Omental fat pad (tissue), 3 donors: ENCODE measurements at regions not wholly inside any gene's neighbourhood (a gene's known extent, or its start where the extent isn't known, plus 50 kb on each side); places are given as distances from the start of the nearest gene placed in this dataset.

Experiments used
- ATAC-seq: fragments of 150-250 bp; one replicate; pipeline ENCODE4 v1.9.1; 2016; ENCODE audit warnings: mild to moderate bottlenecking, moderate library complexity; ENCODE audit not compliant: low FRiP score
- DNase-seq: peaks from one replicate; pipeline ENCODE4 v3.0.0-alpha.2; 2019; ENCODE audit warnings: low spot score
- TF ChIP-seq, protein P1 (sequence below), 3 donors: fragments of 450-650 bp; IDR thresholded peaks; one replicate each; pipeline ENCODE4 v1.5.1; 2016 to 2017; ENCODE audit warnings: antibody characterized with exemption in 3 of 3, mild to moderate bottlenecking in 3 of 3, moderate library complexity in 2 of 3

DNA sequence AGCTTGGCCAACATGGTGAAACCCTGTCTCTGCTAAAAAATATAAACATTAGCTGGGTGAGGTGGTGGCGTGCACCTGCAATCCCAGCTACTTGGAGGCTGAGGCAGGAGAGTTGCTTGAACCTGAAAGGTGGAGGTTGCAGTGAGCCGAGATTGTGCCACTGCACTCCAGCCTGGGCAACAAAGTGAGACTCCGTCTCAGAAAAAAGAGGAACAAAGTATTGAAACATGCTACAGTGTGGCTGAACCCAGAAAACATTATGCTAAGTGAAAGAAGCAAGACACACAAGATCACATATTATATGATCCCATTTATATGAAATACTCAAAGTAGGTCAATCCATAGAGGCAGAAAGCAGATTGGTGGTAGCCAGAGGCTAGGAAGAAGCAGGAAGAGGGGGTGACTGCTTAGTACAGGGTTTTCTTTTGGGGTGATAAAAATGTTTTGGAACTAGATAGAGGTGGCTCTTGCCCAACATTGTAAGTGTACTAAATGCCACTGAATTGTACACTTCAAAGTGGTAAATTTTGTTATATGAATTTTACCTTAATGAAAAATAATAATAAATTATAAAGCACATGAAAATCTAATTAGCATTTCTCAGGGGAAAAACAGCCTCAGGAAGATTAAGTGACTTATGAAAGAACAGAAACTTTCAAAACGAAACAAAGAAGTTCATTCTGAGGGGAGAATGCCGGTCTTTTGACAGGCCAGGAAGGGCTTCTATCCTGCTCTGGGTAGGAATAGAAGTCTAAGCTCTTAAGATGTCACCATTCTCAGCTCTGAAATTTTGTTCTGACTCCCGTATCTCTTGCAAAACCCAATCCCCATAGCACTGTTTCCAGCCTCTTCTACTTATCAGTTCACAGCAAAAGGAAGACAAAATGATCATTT is 161.1 kb upstream of the TBCA start:
- ATAC-seq, result no peak
- DNase-seq, result no peak
- TF ChIP-seq, protein P1, sequence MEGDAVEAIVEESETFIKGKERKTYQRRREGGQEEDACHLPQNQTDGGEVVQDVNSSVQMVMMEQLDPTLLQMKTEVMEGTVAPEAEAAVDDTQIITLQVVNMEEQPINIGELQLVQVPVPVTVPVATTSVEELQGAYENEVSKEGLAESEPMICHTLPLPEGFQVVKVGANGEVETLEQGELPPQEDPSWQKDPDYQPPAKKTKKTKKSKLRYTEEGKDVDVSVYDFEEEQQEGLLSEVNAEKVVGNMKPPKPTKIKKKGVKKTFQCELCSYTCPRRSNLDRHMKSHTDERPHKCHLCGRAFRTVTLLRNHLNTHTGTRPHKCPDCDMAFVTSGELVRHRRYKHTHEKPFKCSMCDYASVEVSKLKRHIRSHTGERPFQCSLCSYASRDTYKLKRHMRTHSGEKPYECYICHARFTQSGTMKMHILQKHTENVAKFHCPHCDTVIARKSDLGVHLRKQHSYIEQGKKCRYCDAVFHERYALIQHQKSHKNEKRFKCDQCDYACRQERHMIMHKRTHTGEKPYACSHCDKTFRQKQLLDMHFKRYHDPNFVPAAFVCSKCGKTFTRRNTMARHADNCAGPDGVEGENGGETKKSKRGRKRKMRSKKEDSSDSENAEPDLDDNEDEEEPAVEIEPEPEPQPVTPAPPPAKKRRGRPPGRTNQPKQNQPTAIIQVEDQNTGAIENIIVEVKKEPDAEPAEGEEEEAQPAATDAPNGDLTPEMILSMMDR (IDR thresholded peaks at IDR 0.05), result no peak

DNA sequence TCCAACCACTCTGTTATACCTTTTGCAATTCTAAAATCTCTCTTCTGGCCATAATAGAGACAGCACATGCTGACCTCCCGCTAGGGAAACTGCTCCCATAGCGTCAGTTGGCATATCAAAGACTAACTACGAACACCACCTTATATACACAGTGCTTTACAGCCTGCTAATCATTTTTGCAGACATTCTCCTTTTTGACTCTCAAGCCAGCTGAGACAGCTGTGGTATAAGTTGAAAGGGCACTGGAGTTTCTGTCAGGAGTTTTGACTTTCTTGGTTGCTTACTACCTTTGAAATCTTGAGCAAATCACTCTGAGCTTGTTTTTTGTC is 160.2 kb upstream of the TBCA start:
- TF ChIP-seq, protein P1 (IDR thresholded peaks at IDR 0.05), result no peak
- no peak for DNase-seq
- no peak for ATAC-seq

DNA sequence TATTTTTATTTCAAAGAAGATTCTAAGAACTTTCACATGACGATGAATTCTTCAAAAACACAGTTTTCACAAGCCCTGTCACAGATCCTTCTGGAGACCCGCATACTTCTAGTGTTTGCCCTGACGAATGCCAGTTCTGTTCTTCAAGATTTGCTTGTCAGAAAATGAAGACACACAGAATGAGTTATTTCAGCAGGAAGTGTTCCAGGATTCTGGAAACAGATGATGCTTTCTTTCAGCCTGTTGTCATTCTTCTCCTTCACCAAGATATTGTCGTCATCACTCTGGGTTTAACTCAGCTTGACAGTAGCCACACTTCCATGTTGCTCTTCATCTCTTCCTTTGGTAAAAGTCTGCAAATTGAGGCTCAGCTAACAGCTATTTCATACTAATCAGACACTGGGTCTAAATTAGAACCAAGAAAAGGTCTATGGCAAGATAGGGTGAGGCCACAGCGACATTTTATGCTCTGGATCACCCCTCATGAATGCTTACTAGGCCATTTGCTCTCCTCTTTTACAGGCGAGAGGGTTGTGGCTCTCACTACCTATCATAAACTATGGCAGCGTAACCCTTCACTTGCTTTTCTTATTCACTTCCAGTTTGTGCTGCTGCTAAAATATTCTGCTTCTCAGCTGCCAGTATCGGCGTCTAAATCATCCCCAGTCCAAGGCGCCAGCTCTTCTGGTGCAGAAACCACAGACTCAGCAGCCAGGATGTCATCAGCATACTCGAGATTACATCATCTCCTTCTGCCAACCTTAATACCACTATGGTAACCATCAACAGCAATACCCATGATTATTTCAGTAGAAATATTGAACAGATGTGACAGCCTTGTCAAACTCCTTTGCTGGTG is 159.6 kb upstream of the TBCA start:
- ATAC-seq (no peak), DNase-seq (no peak)
- TF ChIP-seq, protein P1 (IDR thresholded peaks at IDR 0.05), result no peak

DNA sequence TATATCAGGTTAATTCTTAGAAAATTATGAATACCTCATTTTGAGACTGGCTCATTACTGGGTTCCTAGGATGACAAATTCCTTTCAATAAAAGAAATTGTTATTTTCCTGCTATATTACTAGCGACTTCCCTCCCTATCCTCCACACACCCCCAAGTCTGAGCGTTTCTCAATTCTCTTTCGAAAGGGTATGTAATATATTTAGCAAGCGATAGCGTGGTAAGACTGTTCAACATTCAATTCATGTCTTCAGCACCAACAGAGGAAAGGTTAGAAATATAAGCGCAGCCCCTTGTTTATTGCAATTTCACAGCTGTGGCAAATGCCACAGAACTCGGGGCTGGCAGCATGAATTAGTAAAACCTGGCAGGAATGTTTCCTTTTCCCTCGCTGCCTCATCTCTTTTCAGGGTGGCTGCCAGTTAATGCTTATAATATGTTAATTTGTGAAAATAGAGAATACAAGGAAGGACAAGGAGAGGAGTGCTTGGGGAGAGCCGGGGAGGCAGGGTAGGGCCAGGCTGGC is 152.7 kb upstream of the TBCA start:
- ATAC-seq, result no peak
- TF ChIP-seq, protein P1 (IDR thresholded peaks at IDR 0.05), result no peak
- no peak for DNase-seq

DNA sequence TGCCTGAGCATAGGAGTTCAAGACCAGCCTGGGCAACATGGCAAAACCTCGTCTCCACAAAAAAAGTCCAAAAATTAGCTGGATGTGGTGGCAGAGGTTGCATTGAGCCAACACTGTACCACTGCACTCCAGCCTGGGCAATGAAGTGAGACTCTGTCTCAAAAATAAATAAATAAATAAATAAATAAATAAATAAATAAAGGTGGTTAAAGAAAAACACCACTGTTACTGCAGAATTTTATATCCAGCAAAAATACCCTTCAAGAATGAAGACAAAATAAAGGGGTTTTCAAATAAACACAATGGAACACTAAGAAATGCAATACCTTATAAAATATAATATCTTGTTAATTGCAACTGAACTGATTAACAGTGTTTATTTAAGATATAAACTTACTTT is 150.2 kb upstream of the TBCA start:
- TF ChIP-seq, protein P1 (IDR thresholded peaks at IDR 0.05), result no peak
- ATAC-seq, result no peak

DNA sequence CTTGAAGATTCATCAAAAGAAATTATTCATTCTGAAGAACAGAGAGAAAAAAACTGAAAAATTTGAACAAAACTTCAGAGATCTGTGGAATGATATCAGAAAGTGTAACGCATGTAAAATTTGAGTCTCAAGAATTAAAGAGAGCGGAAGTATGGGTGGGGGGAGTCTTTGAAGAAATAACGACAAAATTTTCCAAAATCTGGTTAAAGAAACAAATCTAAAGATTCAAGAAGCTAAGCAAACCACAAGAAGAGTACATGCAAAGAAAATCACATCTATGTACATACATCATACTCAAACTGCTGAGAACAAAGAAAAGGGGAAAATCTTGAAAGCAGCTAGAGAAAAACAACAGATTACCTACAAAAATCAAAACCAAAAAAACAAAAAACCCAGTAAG is 149.4 kb upstream of the TBCA start:
- no peak for DNase-seq
- TF ChIP-seq, protein P1 (IDR thresholded peaks at IDR 0.05), result no peak

More for the DNA sequence above, 150.2 kb upstream of the TBCA start:
- no peak for DNase-seq

More for the DNA sequence above, 149.4 kb upstream of the TBCA start:
- ATAC-seq, result no peak
